Ectodermal cell (in vitro differentiated cells): ENCODE measurements at regions not wholly inside any gene's neighbourhood (a gene's known extent, or its start where the extent isn't known, plus 50 kb on each side); places are given as distances from the start of the nearest gene placed in this dataset.
"Not testable (repeated sequence)": the region's sequence is repeated elsewhere in the genome, so short reads cannot be mapped to it uniquely, and the experiment has no call there.

Source experiments
- H3K27ac ChIP-seq: 2 replicates; pipeline ENCODE4 v1.7.0; 2013; ENCODE audit warnings: mild to moderate bottlenecking, low read depth, low read length; ENCODE audit not compliant: insufficient read depth, poor library complexity, severe bottlenecking
- H3K27me3 ChIP-seq: 2 replicates; pipeline ENCODE4 v1.7.0; 2013; ENCODE audit warnings: mild to moderate bottlenecking, low read length; ENCODE audit not compliant: insufficient read depth, control insufficient read depth, poor library complexity, severe bottlenecking
- H3K36me3 ChIP-seq: one replicate; pipeline ENCODE4 v1.7.0; 2013; ENCODE audit warnings: low read length; ENCODE audit not compliant: control insufficient read depth, insufficient read depth
- H3K4me1 ChIP-seq: one replicate; pipeline ENCODE4 v1.7.0; 2013; ENCODE audit warnings: low read length; ENCODE audit not compliant: control insufficient read depth, insufficient read depth
- H3K4me3 ChIP-seq: 2 replicates; pipeline ENCODE4 v1.7.0; 2013; ENCODE audit warnings: low read depth, low read length, control low read depth; ENCODE audit not compliant: insufficient read depth
- H3K9me3 ChIP-seq: 2 replicates; pipeline ENCODE4 v1.7.0; 2013; ENCODE audit warnings: mild to moderate bottlenecking, low read length, moderate library complexity; ENCODE audit not compliant: control insufficient read depth
- WGBS, 2 experiments: methylation state at CpG; one replicate each; pipeline ENCODE4 v1.1.7; 2013; ENCODE audit warnings: missing lambda C conversion rate in 2 of 2; 5-methylcytosine and 5-hydroxymethylcytosine counted together

- not testable (repeated sequence) for H3K27ac ChIP-seq, H3K4me3 ChIP-seq, H3K9me3 ChIP-seq, H3K36me3 ChIP-seq, H3K27me3 ChIP-seq, H3K4me1 ChIP-seq
- WGBS, 2 experiments: 64 to 65% methylated on average over 2 of the region's 2 CpGs
Measured at GRCh38 chr10:42146165-42146564, 492.2 kb downstream of the ZNF33B start.

GRCh38 chr10:42138023-42138422, 500.3 kb downstream of the ZNF33B start:
- not testable (repeated sequence) for H3K4me1 ChIP-seq, H3K27me3 ChIP-seq, H3K27ac ChIP-seq, H3K4me3 ChIP-seq, H3K9me3 ChIP-seq, H3K36me3 ChIP-seq
- 93 to 95% methylated on average over 22 of the region's 22 CpGs for WGBS, 2 experiments

- H3K9me3 ChIP-seq: peaks cover 2% of the 10 kb centered on the region
- no peaks in the 10 kb centered on the region for H3K36me3 ChIP-seq
- H3K27me3 ChIP-seq: no peaks in the 10 kb centered on the region
- H3K4me3 ChIP-seq: no peak overlapping the region
- no peak overlapping the region for H3K27ac ChIP-seq
- H3K4me1 ChIP-seq: no peaks in the 10 kb centered on the region
- WGBS, 2 experiments: 94% methylated on average over 21 of the region's 21 CpGs
Measured at GRCh38 chr10:42113158-42113450, 525.3 kb downstream of the ZNF33B start.

- no peak overlapping the region for H3K4me3 ChIP-seq
- 90% methylated on average over 64 of the region's 64 CpGs for WGBS, 2 experiments
- H3K9me3 ChIP-seq: peaks cover 2% of the 10 kb centered on the region
- no peaks in the 10 kb centered on the region for H3K4me1 ChIP-seq
- H3K36me3 ChIP-seq: no peaks in the 10 kb centered on the region
- H3K27ac ChIP-seq: no peak overlapping the region
- H3K27me3 ChIP-seq: no peaks in the 10 kb centered on the region
Measured at GRCh38 chr10:42112331-42113157, 525.8 kb downstream of the ZNF33B start.

GRCh38 chr10:42111661-42112330, 526.6 kb downstream of the ZNF33B start:
- Histone ChIP-seq H3K27ac (no peak overlapping the region), H3K9me3 (no peaks in the 10 kb centered on the region), H3K27me3 (no peaks in the 10 kb centered on the region), H3K4me1 (no peaks in the 10 kb centered on the region), H3K36me3 (no peaks in the 10 kb centered on the region), H3K4me3 (no peak overlapping the region)
- WGBS, 2 experiments: 93% methylated on average over 43 of the region's 43 CpGs

- Histone ChIP-seq H3K9me3 (no peaks in the 10 kb centered on the region), H3K4me1 (no peaks in the 10 kb centered on the region), H3K36me3 (no peaks in the 10 kb centered on the region), H3K4me3 (no peak overlapping the region), H3K27ac (no peak overlapping the region), H3K27me3 (no peaks in the 10 kb centered on the region)
- WGBS, 2 experiments: 92 to 94% methylated on average over 33 of the region's 33 CpGs
Measured at GRCh38 chr10:42111076-42111475, 527.3 kb downstream of the ZNF33B start.
